H9 (cell line): ENCODE measurements at regions not wholly inside any gene's neighbourhood (a gene's known extent, or its start where the extent isn't known, plus 50 kb on each side); places are given as distances from the start of the nearest gene placed in this dataset.

ENCODE experiments used
- DNase-seq: peaks from one replicate; pipeline ENCODE4 v3.0.0-alpha.2; 2017
- H2AFZ ChIP-seq: one replicate; pipeline ENCODE4 v1.6.1; 2013; ENCODE audit warnings: mild to moderate bottlenecking, low read length, control low read depth, moderate library complexity
- H2AK5ac ChIP-seq: 2 replicates; pipeline ENCODE4 v1.6.1; 2013; ENCODE audit warnings: low read length, control low read depth, mixed read lengths; ENCODE audit not compliant: insufficient read length
- H2BK120ac ChIP-seq: one replicate; pipeline ENCODE4 v1.6.1; 2013; ENCODE audit warnings: low read depth, mild to moderate bottlenecking, low read length, control low read depth, inconsistent platforms; ENCODE audit not compliant: poor library complexity, severe bottlenecking
- H2BK12ac ChIP-seq: 2 replicates; pipeline ENCODE4 v1.6.1; 2013; ENCODE audit warnings: low read length, control low read depth, mixed read lengths, low read depth; ENCODE audit not compliant: insufficient read length
- H2BK15ac ChIP-seq: 2 replicates; pipeline ENCODE4 v1.6.1; 2013; ENCODE audit warnings: low read depth, low read length, control low read depth
- H2BK20ac ChIP-seq: one replicate; pipeline ENCODE4 v1.6.1; 2013; ENCODE audit warnings: low read depth, mild to moderate bottlenecking, low read length, control low read depth, inconsistent platforms; ENCODE audit not compliant: poor library complexity, severe bottlenecking
- H2BK5ac ChIP-seq: 2 replicates; pipeline ENCODE4 v1.6.1; 2013; ENCODE audit warnings: low read length, control low read depth, mixed read lengths; ENCODE audit not compliant: insufficient read length
- H3K14ac ChIP-seq: 2 replicates; pipeline ENCODE4 v1.6.1; 2013; ENCODE audit warnings: low read length, control low read depth; ENCODE audit not compliant: insufficient read depth
- H3K18ac ChIP-seq: 2 replicates; pipeline ENCODE4 v1.6.1; 2013; ENCODE audit warnings: low read depth, mild to moderate bottlenecking, mixed read lengths, low read length, control low read depth; ENCODE audit not compliant: insufficient read length
- H3K23ac ChIP-seq: 2 replicates; pipeline ENCODE4 v1.6.1; 2013; ENCODE audit warnings: low read length, control low read depth, mixed read lengths, low read depth; ENCODE audit not compliant: insufficient read length
- H3K23me2 ChIP-seq: 2 replicates; pipeline ENCODE4 v1.6.1; 2013; ENCODE audit warnings: low read depth, mild to moderate bottlenecking, mixed read lengths, low read length, control low read depth; ENCODE audit not compliant: insufficient read length, poor library complexity, severe bottlenecking
- H3K27ac ChIP-seq: 2 replicates; pipeline ENCODE4 v1.5.1; 2013; ENCODE audit warnings: low read length, control low read depth, mixed read lengths, low read depth; ENCODE audit not compliant: insufficient read length
- H3K27me3 ChIP-seq: 2 replicates; pipeline ENCODE4 v1.6.1; 2013; ENCODE audit warnings: low read length, control low read depth, inconsistent platforms; ENCODE audit not compliant: insufficient read depth
- H3K4ac ChIP-seq: 2 replicates; pipeline ENCODE4 v1.6.1; 2013; ENCODE audit warnings: low read depth, mild to moderate bottlenecking, control low read depth, inconsistent platforms, low read length, moderate library complexity
- H3K4me1 ChIP-seq: 2 replicates; pipeline ENCODE4 v1.6.1; 2013; ENCODE audit warnings: low read length, control low read depth, inconsistent platforms; ENCODE audit not compliant: insufficient read depth
- H3K4me2 ChIP-seq: 2 replicates; pipeline ENCODE4 v1.6.1; 2013; ENCODE audit warnings: low read length, control low read depth, mixed read lengths; ENCODE audit not compliant: insufficient read length, insufficient read depth
- H3K56ac ChIP-seq: 2 replicates; pipeline ENCODE4 v1.6.1; 2013; ENCODE audit warnings: low read depth, mild to moderate bottlenecking, mixed read lengths, low read length, control low read depth; ENCODE audit not compliant: insufficient read length
- H3K79me1 ChIP-seq: 2 replicates; pipeline ENCODE4 v1.6.1; 2013; ENCODE audit warnings: low read depth, mild to moderate bottlenecking, moderate library complexity, low read length, control low read depth, inconsistent platforms; ENCODE audit not compliant: insufficient read depth, poor library complexity, severe bottlenecking
- H3K79me2 ChIP-seq: 2 replicates; pipeline ENCODE4 v1.6.1; 2013; ENCODE audit warnings: low read length, control low read depth, inconsistent platforms; ENCODE audit not compliant: insufficient read depth
- H3K9ac ChIP-seq: 2 replicates; pipeline ENCODE4 v1.6.1; 2013; ENCODE audit warnings: low read length, control low read depth, mixed read lengths; ENCODE audit not compliant: insufficient read length; ENCODE audit errors: extremely low read depth
- H3K9me3 ChIP-seq: one replicate; pipeline ENCODE4 v1.6.1; 2013; ENCODE audit warnings: low read depth, low read length, inconsistent platforms; ENCODE audit not compliant: control insufficient read depth
- H3T11ph ChIP-seq: one replicate; pipeline ENCODE4 v1.6.1; 2013; ENCODE audit warnings: mild to moderate bottlenecking, low read length, control low read depth, inconsistent platforms
- H4K20me1 ChIP-seq: one replicate; pipeline ENCODE4 v1.6.1; 2013; ENCODE audit not compliant: control insufficient read depth, insufficient read length, insufficient read depth
- H4K5ac ChIP-seq: 2 replicates; pipeline ENCODE4 v1.6.1; 2013; ENCODE audit warnings: low read depth, mild to moderate bottlenecking, mixed read lengths, low read length, control low read depth; ENCODE audit not compliant: insufficient read length
- H4K8ac ChIP-seq: replicated peaks from 2 replicates; pipeline ENCODE4 v1.6.1; 2013; ENCODE audit warnings: low read length, control low read depth, mixed read lengths, low read depth; ENCODE audit not compliant: insufficient read length
- H4K91ac ChIP-seq: 2 replicates; pipeline ENCODE4 v1.6.1; 2013; ENCODE audit warnings: low read depth, mild to moderate bottlenecking, moderate library complexity, mixed read lengths, low read length, control low read depth; ENCODE audit not compliant: insufficient read length
- H3K27ac Mint-ChIP-seq, 3 experiments: 2 replicates in 2 of 3; 3 replicates in 1 of 3; pipeline ENCODE4 v1.8.0; 2020 to 2021; ENCODE audit warnings: mixed read lengths in 3 of 3, mild to moderate bottlenecking in 1 of 3, moderate library complexity in 1 of 3
- H3K27me3 Mint-ChIP-seq: 2 replicates; pipeline ENCODE4 v1.8.0; 2021; ENCODE audit warnings: low read depth, mild to moderate bottlenecking, moderate library complexity, mixed read lengths
- H3K36me3 Mint-ChIP-seq, 3 experiments: 2 replicates in 2 of 3; 3 replicates in 1 of 3; pipeline ENCODE4 v1.8.0; 2020 to 2021; ENCODE audit warnings: low read depth in 3 of 3, mixed read lengths in 3 of 3; ENCODE audit not compliant: insufficient read depth in 1 of 3
- H3K4me1 Mint-ChIP-seq, 2 experiments: 2 replicates each; pipeline ENCODE4 v1.8.0; 2020; ENCODE audit warnings: mixed read lengths in 2 of 2
- H3K4me3 Mint-ChIP-seq, 2 experiments: 2 replicates in 1 of 2; 3 replicates in 1 of 2; pipeline ENCODE4 v1.8.0; 2020 to 2021; ENCODE audit warnings: mild to moderate bottlenecking in 2 of 2, mixed read lengths in 2 of 2, moderate library complexity in 1 of 2
- H3K9me3 Mint-ChIP-seq, 2 experiments: 2 replicates in 1 of 2; 3 replicates in 1 of 2; pipeline ENCODE4 v1.8.0; 2020; ENCODE audit warnings: mild to moderate bottlenecking in 2 of 2, mixed read lengths in 2 of 2, moderate library complexity in 1 of 2
- CTCF ChIP-seq: fragments of 200-600 bp; sonication (generic); conservative IDR thresholded peaks from 3 replicates; pipeline ENCODE4 v1.8.0; 2021; ENCODE audit warnings: antibody characterized with exemption, mild to moderate bottlenecking
- WGBS: extraction: QIAGEN DNeasy Blood & Tissue Kit; methylation state at CpG from one replicate; pipeline ENCODE4 v1.1.7; 2013; ENCODE audit warnings: missing lambda C conversion rate, low lambda C conversion rate, mixed read lengths; ENCODE audit not compliant: insufficient read length; ENCODE audit errors: extremely low coverage; 5-methylcytosine and 5-hydroxymethylcytosine counted together

GRCh38 chr10:55223352-55223751, 422.3 kb upstream of the PCDH15 start:
- Histone ChIP-seq H2BK20ac (no peak overlapping the region), H3K9me3 (no peaks in the 10 kb centered on the region), H2BK12ac (no peak overlapping the region), H3K23me2 (no peaks in the 10 kb centered on the region), H3K14ac (no peak overlapping the region), H2AFZ (no peak overlapping the region), H4K8ac (no peak overlapping the region), H3K4me2 (no peak overlapping the region), H2BK5ac (no peak overlapping the region), H3K18ac (no peak overlapping the region), H3K27ac (no peak overlapping the region), H2BK15ac (no peak overlapping the region), H3K9ac (no peak overlapping the region), H3K56ac (no peak overlapping the region), H2BK120ac (no peak overlapping the region), H3K27me3 (no peaks in the 10 kb centered on the region), H2AK5ac (no peak overlapping the region), H3K4ac (no peak overlapping the region), H4K5ac (no peak overlapping the region), H4K91ac (no peak overlapping the region), H3K23ac (no peak overlapping the region), H3T11ph (no peak overlapping the region), H3K79me1 (no peaks in the 10 kb centered on the region), H3K79me2 (no peaks in the 10 kb centered on the region), H4K20me1 (no peaks in the 10 kb centered on the region), H3K4me1 (no peaks in the 10 kb centered on the region)
- no peak for DNase-seq
- Mint-ChIP-seq H3K4me1 (0 out of 4 replicates have a peak, but pooled peaks cover 0 to 2% of the 10 kb centered on the region in 2 experiments), H3K27ac (no peak overlapping the region), H3K27me3 (no peaks in the 10 kb centered on the region), H3K36me3 (no peaks in the 10 kb centered on the region), H3K4me3 (no peak overlapping the region), H3K9me3 (no peaks in the 10 kb centered on the region)
- TF ChIP-seq CTCF = no peak
- WGBS = no CpG with 5 or more reads among the region's 2 CpGs
